PC-9 (cell line): ENCODE measurements at regions not wholly inside any gene's neighbourhood (a gene's known extent, or its start where the extent isn't known, plus 50 kb on each side); places are given as distances from the start of the nearest gene placed in this dataset.

Experiments used
- CTCF ChIP-seq: fragments of 200-600 bp; sonication (generic); conservative IDR thresholded peaks from 2 replicates; pipeline ENCODE4 v1.6.1; 2017; ENCODE audit warnings: mixed run types, antibody characterized with exemption, mild to moderate bottlenecking, moderate library complexity
- EZH2 ChIP-seq: fragments of 200-600 bp; sonication (generic); IDR thresholded peaks from 2 replicates; pipeline ENCODE4 v1.8.0; 2017; ENCODE audit warnings: antibody characterized with exemption, low read depth

DNA sequence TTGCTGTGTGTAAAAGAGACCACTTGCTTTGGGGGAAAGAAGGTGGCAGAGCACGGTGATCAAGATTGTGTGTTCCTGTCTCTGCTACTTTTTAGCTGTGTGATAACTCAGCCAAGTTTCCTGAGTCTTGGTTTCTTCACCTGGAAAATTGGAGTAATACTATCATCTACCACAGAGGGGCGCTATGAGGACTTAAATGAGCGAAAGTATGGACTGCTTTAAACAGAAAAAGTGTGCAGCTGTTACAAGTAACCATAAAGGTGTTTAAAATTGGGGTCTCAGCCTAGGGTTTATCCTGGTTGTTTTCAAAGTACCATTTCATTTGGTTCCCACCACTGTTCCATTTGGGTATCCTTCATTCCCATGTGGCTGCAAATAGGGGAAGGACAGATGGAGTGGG lies 65.9 kb upstream of the WSCD2 start:
- TF ChIP-seq CTCF (peak; percentile 61), EZH2 (no peak)
